ENCODE measurements at regions not wholly inside any gene's neighbourhood (a gene's known extent, or its start where the extent isn't known, plus 50 kb on each side); places are given as distances from the start of the nearest gene placed in this dataset.

DNA sequence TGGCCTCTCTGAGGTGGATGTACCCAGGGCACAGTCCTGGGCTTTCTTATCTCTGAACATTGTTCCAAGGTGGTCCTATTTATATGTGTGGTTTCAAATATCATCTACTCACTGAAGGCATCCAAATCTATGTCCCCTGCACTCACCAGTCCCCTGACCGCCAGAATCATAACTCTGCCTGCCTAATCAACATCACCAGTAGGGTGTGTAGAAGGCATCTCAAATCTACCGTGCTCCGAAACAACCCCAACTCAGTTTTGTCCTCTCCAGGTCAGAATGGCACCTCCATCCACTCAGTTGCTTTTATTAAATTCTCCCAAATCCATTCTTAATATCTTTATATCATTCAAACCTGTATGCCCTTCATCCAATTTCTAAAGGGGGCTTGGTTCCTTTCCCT is 536.3 kb downstream of the GRIN2A start:
- TF ChIP-seq, protein P1, sequence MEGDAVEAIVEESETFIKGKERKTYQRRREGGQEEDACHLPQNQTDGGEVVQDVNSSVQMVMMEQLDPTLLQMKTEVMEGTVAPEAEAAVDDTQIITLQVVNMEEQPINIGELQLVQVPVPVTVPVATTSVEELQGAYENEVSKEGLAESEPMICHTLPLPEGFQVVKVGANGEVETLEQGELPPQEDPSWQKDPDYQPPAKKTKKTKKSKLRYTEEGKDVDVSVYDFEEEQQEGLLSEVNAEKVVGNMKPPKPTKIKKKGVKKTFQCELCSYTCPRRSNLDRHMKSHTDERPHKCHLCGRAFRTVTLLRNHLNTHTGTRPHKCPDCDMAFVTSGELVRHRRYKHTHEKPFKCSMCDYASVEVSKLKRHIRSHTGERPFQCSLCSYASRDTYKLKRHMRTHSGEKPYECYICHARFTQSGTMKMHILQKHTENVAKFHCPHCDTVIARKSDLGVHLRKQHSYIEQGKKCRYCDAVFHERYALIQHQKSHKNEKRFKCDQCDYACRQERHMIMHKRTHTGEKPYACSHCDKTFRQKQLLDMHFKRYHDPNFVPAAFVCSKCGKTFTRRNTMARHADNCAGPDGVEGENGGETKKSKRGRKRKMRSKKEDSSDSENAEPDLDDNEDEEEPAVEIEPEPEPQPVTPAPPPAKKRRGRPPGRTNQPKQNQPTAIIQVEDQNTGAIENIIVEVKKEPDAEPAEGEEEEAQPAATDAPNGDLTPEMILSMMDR (IDR thresholded peaks at IDR 0.05) = no peak
- TF ChIP-seq POLR2A (IDR thresholded peaks at IDR 0.05) = no peak
